MM.1S (cell line): ENCODE measurements at regions not wholly inside any gene's neighbourhood (a gene's known extent, or its start where the extent isn't known, plus 50 kb on each side); places are given as distances from the start of the nearest gene placed in this dataset.

Experiments
- DNase-seq: peaks from one replicate; pipeline ENCODE4 v3.0.0-alpha.2; 2015
- H2AFZ ChIP-seq: fragments of 300-600 bp; sonication (generic); 2 replicates; pipeline ENCODE4 v1.6.0; 2016; ENCODE audit warnings: antibody characterized with exemption, low read length
- H3F3A ChIP-seq: fragments of 300-600 bp; sonication (generic); 2 replicates; pipeline ENCODE4 v1.6.1; 2016; ENCODE audit warnings: mild to moderate bottlenecking, antibody characterized with exemption, low read length, moderate library complexity, mixed read lengths; ENCODE audit not compliant: insufficient read depth
- H3K27ac ChIP-seq: fragments of 300-600 bp; sonication (generic); 2 replicates; pipeline ENCODE4 v1.5.1; 2016; ENCODE audit warnings: mild to moderate bottlenecking, low read length
- H3K27me3 ChIP-seq: fragments of 300-600 bp; sonication (generic); replicated peaks from 2 replicates; pipeline ENCODE4 v1.6.0; 2016; ENCODE audit warnings: low read length; ENCODE audit not compliant: insufficient read depth
- H3K36me3 ChIP-seq: fragments of 300-600 bp; sonication (generic); replicated peaks from 2 replicates; pipeline ENCODE4 v1.6.1; 2016; ENCODE audit warnings: mild to moderate bottlenecking, low read length, mixed read lengths; ENCODE audit not compliant: insufficient read depth
- H3K4me1 ChIP-seq: fragments of 300-600 bp; sonication (generic); 2 replicates; pipeline ENCODE4 v1.6.1; 2016; ENCODE audit warnings: low read length, mixed read lengths
- H3K4me2 ChIP-seq: fragments of 300-600 bp; sonication (generic); 2 replicates; pipeline ENCODE4 v1.6.0; 2016; ENCODE audit warnings: low read depth, low read length
- H3K4me3 ChIP-seq: fragments of 300-600 bp; sonication (generic); 2 replicates; pipeline ENCODE4 v1.5.1; 2016; ENCODE audit warnings: low read length, mixed read lengths
- H3K79me2 ChIP-seq: fragments of 300-600 bp; sonication (generic); 2 replicates; pipeline ENCODE4 v1.6.1; 2016; ENCODE audit warnings: mixed run types, low read length, mixed read lengths
- H3K9ac ChIP-seq: fragments of 300-600 bp; sonication (generic); 2 replicates; pipeline ENCODE4 v1.6.1; 2016; ENCODE audit warnings: low read length, mixed read lengths
- H3K9me2 ChIP-seq: fragments of 300-600 bp; sonication (generic); replicated peaks from 2 replicates; pipeline ENCODE4 v1.6.1; 2016; ENCODE audit warnings: mild to moderate bottlenecking, low read length, mixed read lengths; ENCODE audit not compliant: insufficient read depth
- H3K9me3 ChIP-seq: fragments of 300-600 bp; sonication (generic); replicated peaks from 2 replicates; pipeline ENCODE4 v1.6.1; 2016; ENCODE audit warnings: mild to moderate bottlenecking, low read length, mixed read lengths; ENCODE audit not compliant: insufficient read depth
- H4K20me1 ChIP-seq: fragments of 300-600 bp; sonication (generic); 2 replicates; pipeline ENCODE4 v1.6.1; 2016; ENCODE audit warnings: mild to moderate bottlenecking, low read length, moderate library complexity, mixed read lengths; ENCODE audit not compliant: insufficient read depth
- EZH2 ChIP-seq: fragments of 300-600 bp; sonication (generic); optimal IDR thresholded peaks from 2 replicates; pipeline ENCODE3; 2017; ENCODE audit warnings: low read depth, mild to moderate bottlenecking, antibody characterized with exemption, low read length, mixed read lengths
- EZH2phosphoT487 ChIP-seq: fragments of 300-600 bp; sonication (generic); IDR thresholded peaks from 2 replicates; pipeline ENCODE4 v1.6.1; 2018; ENCODE audit warnings: antibody characterized with exemption, low read length
- TF ChIP-seq, protein P1 (sequence below): fragments of 300-600 bp; sonication (generic); IDR thresholded peaks from 2 replicates; pipeline ENCODE4 v1.5.1; 2016; ENCODE audit warnings: antibody characterized with exemption, low read length, mixed read lengths

DNA sequence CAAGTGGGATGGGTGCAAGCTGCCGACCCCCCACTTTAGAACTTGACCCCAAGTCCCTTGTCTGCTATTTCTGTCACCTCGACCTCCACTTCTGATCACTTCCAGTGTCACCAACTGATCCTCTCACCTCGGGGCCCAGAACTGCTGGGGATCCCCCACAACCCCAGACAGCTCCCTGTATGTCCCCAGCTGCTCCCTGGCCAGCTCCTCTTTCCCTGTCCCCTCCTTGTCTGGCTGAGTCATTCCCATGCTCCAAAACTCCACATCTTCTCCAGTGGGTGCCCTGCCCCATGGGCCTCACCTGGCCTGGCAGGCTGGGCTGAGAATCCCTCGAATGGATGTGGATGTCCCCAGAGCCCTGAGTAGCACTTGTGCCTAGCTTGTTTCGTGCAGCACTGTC, 154.3 kb upstream of the PCBD1 start:
- H3K4me1 ChIP-seq, result no peaks in the 10 kb centered on the region
- no peaks in the 10 kb centered on the region for H3K79me2 ChIP-seq
- no peaks in the 10 kb centered on the region for H4K20me1 ChIP-seq
- no peaks in the 10 kb centered on the region for H3K36me3 ChIP-seq
- TF ChIP-seq EZH2phosphoT487, result no peak
- H3K4me2 ChIP-seq, result no peak overlapping the region
- H3K27ac ChIP-seq, result no peak overlapping the region
- peaks cover 4% of the 10 kb centered on the region; the same call in 1 of the 2 replicates for H3K27me3 ChIP-seq
- no peaks in the 10 kb centered on the region for H3K9me3 ChIP-seq
- H3K4me3 ChIP-seq, result no peak overlapping the region
- H3F3A ChIP-seq, result no peaks in the 10 kb centered on the region
- no peak overlapping the region for H2AFZ ChIP-seq
- no peaks in the 10 kb centered on the region for H3K9me2 ChIP-seq
- H3K9ac ChIP-seq, result no peak overlapping the region
- DNase-seq, result no peak

GRCh38 chr10:71043858-71044257, 155.5 kb upstream of the PCBD1 start:
- Histone ChIP-seq H3K9ac (no peak overlapping the region), H3K27me3 (peaks cover 4% of the 10 kb centered on the region; the same call in 1 of the 2 replicates), H2AFZ (no peak overlapping the region), H3K27ac (no peak overlapping the region), H3K4me1 (no peaks in the 10 kb centered on the region), H4K20me1 (no peaks in the 10 kb centered on the region), H3K36me3 (no peaks in the 10 kb centered on the region), H3K4me2 (no peak overlapping the region), H3K4me3 (no peak overlapping the region), H3K9me3 (no peaks in the 10 kb centered on the region), H3K9me2 (no peaks in the 10 kb centered on the region), H3K79me2 (no peaks in the 10 kb centered on the region), H3F3A (no peaks in the 10 kb centered on the region)
- TF ChIP-seq EZH2phosphoT487 (no peak), EZH2 (no peak)
- TF ChIP-seq, protein P1, sequence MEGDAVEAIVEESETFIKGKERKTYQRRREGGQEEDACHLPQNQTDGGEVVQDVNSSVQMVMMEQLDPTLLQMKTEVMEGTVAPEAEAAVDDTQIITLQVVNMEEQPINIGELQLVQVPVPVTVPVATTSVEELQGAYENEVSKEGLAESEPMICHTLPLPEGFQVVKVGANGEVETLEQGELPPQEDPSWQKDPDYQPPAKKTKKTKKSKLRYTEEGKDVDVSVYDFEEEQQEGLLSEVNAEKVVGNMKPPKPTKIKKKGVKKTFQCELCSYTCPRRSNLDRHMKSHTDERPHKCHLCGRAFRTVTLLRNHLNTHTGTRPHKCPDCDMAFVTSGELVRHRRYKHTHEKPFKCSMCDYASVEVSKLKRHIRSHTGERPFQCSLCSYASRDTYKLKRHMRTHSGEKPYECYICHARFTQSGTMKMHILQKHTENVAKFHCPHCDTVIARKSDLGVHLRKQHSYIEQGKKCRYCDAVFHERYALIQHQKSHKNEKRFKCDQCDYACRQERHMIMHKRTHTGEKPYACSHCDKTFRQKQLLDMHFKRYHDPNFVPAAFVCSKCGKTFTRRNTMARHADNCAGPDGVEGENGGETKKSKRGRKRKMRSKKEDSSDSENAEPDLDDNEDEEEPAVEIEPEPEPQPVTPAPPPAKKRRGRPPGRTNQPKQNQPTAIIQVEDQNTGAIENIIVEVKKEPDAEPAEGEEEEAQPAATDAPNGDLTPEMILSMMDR, result no peak
- no peak for DNase-seq

GRCh38 chr10:71044720-71045119, 156.4 kb upstream of the PCBD1 start:
- no peak overlapping the region for H3K27ac ChIP-seq
- H3K9me2 ChIP-seq, result no peaks in the 10 kb centered on the region
- no peak for DNase-seq
- no peak overlapping the region for H3K4me3 ChIP-seq
- no peaks in the 10 kb centered on the region for H3K36me3 ChIP-seq
- H2AFZ ChIP-seq, result no peak overlapping the region
- no peaks in the 10 kb centered on the region for H3K79me2 ChIP-seq
- peaks cover 4% of the 10 kb centered on the region; the same call in 1 of the 2 replicates for H3K27me3 ChIP-seq
- H4K20me1 ChIP-seq, result no peaks in the 10 kb centered on the region
- no peak for TF ChIP-seq EZH2
- TF ChIP-seq, protein P1, result no peak
- no peak for TF ChIP-seq EZH2phosphoT487
- H3K4me2 ChIP-seq, result no peak overlapping the region
- H3F3A ChIP-seq, result no peaks in the 10 kb centered on the region
- H3K9me3 ChIP-seq, result no peaks in the 10 kb centered on the region
- H3K9ac ChIP-seq, result no peak overlapping the region
- H3K4me1 ChIP-seq, result no peaks in the 10 kb centered on the region

DNA sequence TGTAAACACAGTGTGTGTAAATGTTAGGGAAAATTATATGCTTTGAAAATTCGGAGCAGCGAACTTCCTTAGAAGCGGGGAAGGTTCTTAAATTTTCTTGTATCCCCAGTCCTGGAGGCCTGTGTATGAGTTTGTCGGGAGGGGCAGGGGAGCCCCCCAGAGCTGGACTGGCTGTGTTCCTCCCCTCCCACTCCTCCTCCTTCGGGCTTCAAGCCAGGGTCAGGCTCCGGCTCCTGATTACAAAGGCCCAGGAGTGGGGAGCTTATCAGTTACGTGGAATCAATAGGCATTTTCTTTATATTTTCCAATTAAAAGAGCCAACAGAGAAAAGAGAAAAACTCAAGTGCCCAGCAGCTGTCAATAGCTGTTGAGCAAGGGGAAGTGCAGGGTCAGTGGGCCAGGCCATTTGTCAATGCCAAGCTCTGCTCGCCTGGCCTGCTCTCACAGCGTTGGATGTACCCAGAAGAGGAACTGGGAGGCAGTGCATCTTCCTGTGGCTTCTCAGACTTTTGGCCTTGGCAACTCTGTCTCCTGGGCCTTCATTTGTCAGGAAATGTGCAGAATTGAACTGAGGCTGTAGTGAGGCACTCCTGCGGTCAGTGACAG, 156.9 kb upstream of the PCBD1 start:
- Histone ChIP-seq H3K27me3 (peaks cover 4% of the 10 kb centered on the region; the same call in 1 of the 2 replicates), H3K36me3 (no peaks in the 10 kb centered on the region), H3K4me1 (no peaks in the 10 kb centered on the region), H3K9ac (no peak overlapping the region), H3K9me2 (no peaks in the 10 kb centered on the region), H3K79me2 (no peaks in the 10 kb centered on the region), H3F3A (no peaks in the 10 kb centered on the region), H3K27ac (no peak overlapping the region), H2AFZ (no peak overlapping the region), H3K4me2 (no peak overlapping the region), H4K20me1 (no peaks in the 10 kb centered on the region), H3K9me3 (no peaks in the 10 kb centered on the region), H3K4me3 (no peak overlapping the region)
- TF ChIP-seq EZH2 (no peak), EZH2phosphoT487 (no peak)
- TF ChIP-seq, protein P1, result no peak
- no peak for DNase-seq
